Neural cell (in vitro differentiated cells): ENCODE measurements at regions not wholly inside any gene's neighbourhood (a gene's known extent, or its start where the extent isn't known, plus 50 kb on each side); places are given as distances from the start of the nearest gene placed in this dataset.

Experiments used
- H2AFZ ChIP-seq: fragments of 200-600, 300-800 bp; sonication (generic), shearing (Covaris generic); 2 replicates; pipeline ENCODE4 v1.6.0; 2014; ENCODE audit warnings: low read depth, mild to moderate bottlenecking, antibody characterized with exemption, low read length, moderate library complexity
- H3F3A ChIP-seq: fragments of 200-600 bp; shearing (Covaris generic); 2 replicates; pipeline ENCODE4 v1.6.1; 2016; ENCODE audit warnings: mild to moderate bottlenecking, moderate library complexity, mixed read lengths, antibody characterized with exemption, low read length; ENCODE audit not compliant: insufficient read depth, poor library complexity, severe bottlenecking
- H3K27ac ChIP-seq: fragments of 200-600, 300-800 bp; sonication (generic), shearing (Covaris generic); 2 replicates; pipeline ENCODE4 v1.5.1; 2014; ENCODE audit warnings: mild to moderate bottlenecking, low read length, moderate library complexity
- H3K27me3 ChIP-seq: fragments of 300-800, 200-600 bp; sonication (generic), shearing (Covaris generic); 2 replicates; pipeline ENCODE4 v1.6.0; 2014; ENCODE audit warnings: mild to moderate bottlenecking, low read depth, low read length, moderate library complexity; ENCODE audit not compliant: insufficient read depth
- H3K36me3 ChIP-seq: fragments of 300-800, 200-600 bp; sonication (generic), shearing (Covaris generic); 2 replicates; pipeline ENCODE4 v1.5.1; 2014; ENCODE audit warnings: mild to moderate bottlenecking, antibody characterized with exemption, low read length, moderate library complexity; ENCODE audit not compliant: insufficient read depth
- H3K4me2 ChIP-seq: fragments of 300-800, 200-600 bp; sonication (generic), shearing (Covaris generic); 2 replicates; pipeline ENCODE4 v1.6.0; 2014; ENCODE audit warnings: mild to moderate bottlenecking, low read length
- H3K4me3 ChIP-seq: fragments of 300-800, 200-600 bp; sonication (generic), shearing (Covaris generic); 2 replicates; pipeline ENCODE4 v1.5.1; 2014; ENCODE audit warnings: mild to moderate bottlenecking, low read length, moderate library complexity
- H3K79me2 ChIP-seq: fragments of 200-600 bp; shearing (Covaris generic); replicated peaks from 2 replicates; pipeline ENCODE4 v1.6.0; 2014; ENCODE audit warnings: mild to moderate bottlenecking, low read length, moderate library complexity; ENCODE audit not compliant: insufficient read depth
- H3K9ac ChIP-seq: fragments of 300-800, 200-600 bp; sonication (generic), shearing (Covaris generic); 2 replicates; pipeline ENCODE4 v1.6.1; 2016; ENCODE audit warnings: mild to moderate bottlenecking, low read length, mixed read lengths
- H3K9me2 ChIP-seq: fragments of 200-600 bp; shearing (Covaris generic); 2 replicates; pipeline ENCODE4 v1.6.1; 2016; ENCODE audit warnings: mild to moderate bottlenecking, low read length, mixed read lengths; ENCODE audit not compliant: insufficient read depth
- H3K9me3 ChIP-seq: fragments of 200-600, 300-800 bp; sonication (generic), shearing (Covaris generic); 2 replicates; pipeline ENCODE4 v1.6.1; 2016; ENCODE audit warnings: mild to moderate bottlenecking, mixed run types, low read length, moderate library complexity, mixed read lengths
- H4K20me1 ChIP-seq: fragments of 200-600 bp; shearing (Covaris generic); 2 replicates; pipeline ENCODE4 v1.6.1; 2016; ENCODE audit warnings: mild to moderate bottlenecking, mixed run types; ENCODE audit not compliant: insufficient read depth
- CTCF ChIP-seq: fragments of 450-650 bp; IDR thresholded peaks from 2 replicates; pipeline ENCODE4 v1.5.1; 2014; ENCODE audit warnings: antibody characterized with exemption, mild to moderate bottlenecking, moderate library complexity; ENCODE audit not compliant: poor library complexity, severe bottlenecking
- EP300 ChIP-seq: fragments of 450-650 bp; conservative IDR thresholded peaks from 2 replicates; pipeline ENCODE4 v1.6.1; 2014; ENCODE audit warnings: antibody characterized with exemption, mild to moderate bottlenecking, moderate library complexity; ENCODE audit not compliant: poor library complexity, severe bottlenecking
- EZH2 ChIP-seq: fragments of 200-600, 300-800 bp; shearing (Covaris generic), sonication (generic); IDR thresholded peaks from 2 replicates; pipeline ENCODE4 v1.6.1; 2014; ENCODE audit warnings: antibody characterized with exemption, low read length, borderline replicate concordance, mild to moderate bottlenecking; ENCODE audit not compliant: insufficient read depth, poor library complexity, severe bottlenecking
- MXI1 ChIP-seq: fragments of 450-650 bp; conservative IDR thresholded peaks from 2 replicates; pipeline ENCODE4 v1.6.1; 2014; ENCODE audit warnings: antibody characterized with exemption, mild to moderate bottlenecking; ENCODE audit not compliant: poor library complexity, severe bottlenecking
- POLR2AphosphoS5 ChIP-seq: IDR thresholded peaks from 2 replicates; pipeline ENCODE4 v1.6.1; 2012
- RAD21 ChIP-seq: fragments of 450-650 bp; conservative IDR thresholded peaks from 2 replicates; pipeline ENCODE4 v1.6.1; 2014; ENCODE audit warnings: antibody characterized with exemption, mild to moderate bottlenecking, moderate library complexity
- REST ChIP-seq: IDR thresholded peaks from 2 replicates; pipeline ENCODE4 v1.6.1; 2012; ENCODE audit warnings: borderline replicate concordance
- SMC3 ChIP-seq: fragments of 450-650 bp; conservative IDR thresholded peaks from 2 replicates; pipeline ENCODE4 v1.6.1; 2014; ENCODE audit warnings: antibody characterized with exemption, mild to moderate bottlenecking, moderate library complexity; ENCODE audit not compliant: poor library complexity
- TAF1 ChIP-seq: IDR thresholded peaks from 2 replicates; pipeline ENCODE4 v1.6.1; 2012; ENCODE audit warnings: low read depth

GRCh38 chr11:21944577-21944976, 248.3 kb upstream of the ANO5 start:
- Histone ChIP-seq H2AFZ (no peak overlapping the region), H4K20me1 (no peaks in the 10 kb centered on the region), H3K27me3 (no peaks in the 10 kb centered on the region), H3K27ac (no peak overlapping the region), H3K36me3 (no peaks in the 10 kb centered on the region), H3K9ac (no peak overlapping the region), H3F3A (no peaks in the 10 kb centered on the region), H3K4me3 (no peak overlapping the region), H3K4me2 (no peak overlapping the region), H3K9me2 (no peaks in the 10 kb centered on the region), H3K79me2 (no peaks in the 10 kb centered on the region), H3K9me3 (no peaks in the 10 kb centered on the region)
- TF ChIP-seq EZH2 = no peak

- Histone ChIP-seq H3K27ac (no peak overlapping the region), H3K27me3 (no peaks in the 10 kb centered on the region), H3F3A (no peaks in the 10 kb centered on the region), H3K9me2 (no peaks in the 10 kb centered on the region), H3K36me3 (no peaks in the 10 kb centered on the region), H3K9ac (no peak overlapping the region), H3K4me2 (no peak overlapping the region), H4K20me1 (no peaks in the 10 kb centered on the region), H2AFZ (no peak overlapping the region), H3K4me3 (no peak overlapping the region), H3K79me2 (no peaks in the 10 kb centered on the region), H3K9me3 (no peaks in the 10 kb centered on the region)
- TF ChIP-seq CTCF (no peak), RAD21 (no peak), REST (no peak), EP300 (no peak), SMC3 (no peak), TAF1 (no peak), EZH2 (no peak), MXI1 (no peak), POLR2AphosphoS5 (no peak)
Measured at GRCh38 chr11:21948876-21949275, 244.0 kb upstream of the ANO5 start.

- Histone ChIP-seq H3K4me3 (no peak overlapping the region), H4K20me1 (no peaks in the 10 kb centered on the region), H3K4me2 (no peak overlapping the region), H3F3A (no peaks in the 10 kb centered on the region), H3K27me3 (no peaks in the 10 kb centered on the region), H3K36me3 (no peaks in the 10 kb centered on the region), H3K9me3 (no peaks in the 10 kb centered on the region), H2AFZ (no peak overlapping the region), H3K9ac (no peak overlapping the region), H3K9me2 (no peaks in the 10 kb centered on the region), H3K27ac (no peak overlapping the region), H3K79me2 (no peaks in the 10 kb centered on the region)
- TF ChIP-seq TAF1 (no peak), MXI1 (no peak), SMC3 (no peak), EZH2 (no peak), REST (no peak), CTCF (no peak), RAD21 (no peak), EP300 (no peak)
Measured at GRCh38 chr11:21949763-21950413, 243.0 kb upstream of the ANO5 start.
